Transverse colon (tissue), 4 donors: ENCODE measurements at regions not wholly inside any gene's neighbourhood (a gene's known extent, or its start where the extent isn't known, plus 50 kb on each side); places are given as distances from the start of the nearest gene placed in this dataset.

Experiments used
- DNase-seq: peaks from one replicate; pipeline ENCODE4 v3.0.0-alpha.2; 2019
- H3K27ac ChIP-seq, 4 donors: fragments of 200-600 bp; sonication (generic); 2 replicates each; pipeline ENCODE4 v1.5.1; 2016 to 2018; ENCODE audit warnings: inconsistent platforms in 4 of 4
- H3K27me3 ChIP-seq: fragments of 200-600 bp; sonication (generic); 2 replicates; pipeline ENCODE4 v1.5.1; 2017; ENCODE audit warnings: inconsistent platforms
- H3K36me3 ChIP-seq, 4 donors: fragments of 200-600 bp; sonication (generic); 2 replicates each; pipeline ENCODE4 v1.5.1; 2017 to 2019; ENCODE audit warnings: inconsistent platforms in 4 of 4
- H3K4me1 ChIP-seq, 4 donors: fragments of 200-600 bp; sonication (generic); 2 replicates each; pipeline ENCODE4 v1.5.1; 2017 to 2020; ENCODE audit warnings: inconsistent platforms in 4 of 4
- H3K4me3 ChIP-seq, 4 donors: fragments of 200-600 bp; sonication (generic); 1 replicate in 1 of 4; 2 replicates in 3 of 4; pipeline versions ENCODE4 v1.5.1 to v1.6.1; 2017 to 2019; ENCODE audit warnings: inconsistent platforms in 4 of 4
- H3K9me3 ChIP-seq, 2 donors: fragments of 200-600 bp; sonication (generic); 2 replicates each; pipeline ENCODE4 v1.5.1; 2017 to 2019; ENCODE audit warnings: inconsistent platforms in 2 of 2
- EP300 ChIP-seq: sonication (generic); formaldehyde crosslinking; IDR thresholded peaks from one replicate; pipeline ENCODE4 v1.6.1; 2017; ENCODE audit warnings: antibody characterized with exemption, low read depth
- POLR2A ChIP-seq: fragments of 450-650 bp; IDR thresholded peaks from one replicate; pipeline ENCODE4 v1.6.1; 2016; ENCODE audit warnings: antibody characterized with exemption, mild to moderate bottlenecking, moderate library complexity
- POLR2AphosphoS5 ChIP-seq, 3 donors: sonication (generic); formaldehyde crosslinking; IDR thresholded peaks; one replicate each; pipeline ENCODE4 v1.6.1; 2016; ENCODE audit warnings: antibody characterized with exemption in 3 of 3
- WGBS, 2 donors: methylation state at CpG; one replicate each; pipeline ENCODE4 v1.1.5; 2018; ENCODE audit warnings: low coverage in 1 of 2; 5-methylcytosine and 5-hydroxymethylcytosine counted together
- in situ Hi-C, 4 donors: fragments of 200-750 bp; cut with MboI; loops; one replicate each; pipeline versions ENCODE4 v1.15.0 to v1.15.1; 2017; ENCODE audit warnings: low sequenced_read_pairs in 3 of 4, low pct_ligation_motif_present in 1 of 4, low pct_unique_long_range_greater_than_20kb in 1 of 4
- intact Hi-C: fragments of 100-400 bp; cut with DNase I; formaldehyde crosslinking; loops from one replicate; pipeline ENCODE4 v1.15.1; 2023; ENCODE audit warnings: low total_unique reads
- TF ChIP-seq, protein P1 (sequence below), 5 experiments: fragments of 200-600 bp in 3 of 5; fragments of 450-650 bp in 2 of 5; sonication (generic) in 3 of 5; IDR thresholded peaks; 1 replicate in 2 of 5; 2 replicates in 3 of 5; pipeline ENCODE4 v1.5.1; 2016 to 2017; ENCODE audit warnings: antibody characterized with exemption in 5 of 5, inconsistent platforms in 3 of 5, mild to moderate bottlenecking in 2 of 5, moderate library complexity in 1 of 5

DNA sequence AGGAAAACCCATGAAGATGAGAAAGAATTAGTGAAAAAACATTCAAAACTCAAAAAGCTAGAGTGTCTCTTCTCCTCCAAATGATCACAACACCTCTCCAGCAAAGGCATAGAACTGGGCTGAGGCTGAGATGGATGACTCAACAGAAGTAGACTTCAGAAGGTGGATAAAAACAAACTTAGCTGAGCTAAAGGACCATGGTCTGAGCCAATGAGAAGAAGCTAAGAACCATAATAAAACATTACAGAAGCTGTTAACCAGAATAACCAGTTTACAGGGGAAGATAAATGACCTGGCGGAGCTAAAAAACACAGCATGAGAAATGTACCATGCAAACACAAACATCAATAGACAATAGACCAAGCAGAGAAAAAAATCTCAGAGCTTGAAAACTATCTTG lies 904.1 kb upstream of the MANEA start:
- Histone ChIP-seq H3K9me3 (no peaks in the 10 kb centered on the region), H3K4me3 (no peak overlapping the region), H3K27ac (no peak overlapping the region), H3K4me1 (no peaks in the 10 kb centered on the region), H3K27me3 (no peaks in the 10 kb centered on the region), H3K36me3 (no peaks in the 10 kb centered on the region)
- intact Hi-C loops (no loop called here), in situ Hi-C loops (no loop called here)
- TF ChIP-seq, protein P1, sequence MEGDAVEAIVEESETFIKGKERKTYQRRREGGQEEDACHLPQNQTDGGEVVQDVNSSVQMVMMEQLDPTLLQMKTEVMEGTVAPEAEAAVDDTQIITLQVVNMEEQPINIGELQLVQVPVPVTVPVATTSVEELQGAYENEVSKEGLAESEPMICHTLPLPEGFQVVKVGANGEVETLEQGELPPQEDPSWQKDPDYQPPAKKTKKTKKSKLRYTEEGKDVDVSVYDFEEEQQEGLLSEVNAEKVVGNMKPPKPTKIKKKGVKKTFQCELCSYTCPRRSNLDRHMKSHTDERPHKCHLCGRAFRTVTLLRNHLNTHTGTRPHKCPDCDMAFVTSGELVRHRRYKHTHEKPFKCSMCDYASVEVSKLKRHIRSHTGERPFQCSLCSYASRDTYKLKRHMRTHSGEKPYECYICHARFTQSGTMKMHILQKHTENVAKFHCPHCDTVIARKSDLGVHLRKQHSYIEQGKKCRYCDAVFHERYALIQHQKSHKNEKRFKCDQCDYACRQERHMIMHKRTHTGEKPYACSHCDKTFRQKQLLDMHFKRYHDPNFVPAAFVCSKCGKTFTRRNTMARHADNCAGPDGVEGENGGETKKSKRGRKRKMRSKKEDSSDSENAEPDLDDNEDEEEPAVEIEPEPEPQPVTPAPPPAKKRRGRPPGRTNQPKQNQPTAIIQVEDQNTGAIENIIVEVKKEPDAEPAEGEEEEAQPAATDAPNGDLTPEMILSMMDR (IDR thresholded peaks at IDR 0.05), result no peak
- TF ChIP-seq POLR2A, result no peak
- no peak for TF ChIP-seq EP300
- no peak for TF ChIP-seq POLR2AphosphoS5 (IDR thresholded peaks at IDR 0.05)
- WGBS, 2 donors, result 63 to 64% methylated on average over 1 of the region's 1 CpG
- DNase-seq, result no peak

DNA sequence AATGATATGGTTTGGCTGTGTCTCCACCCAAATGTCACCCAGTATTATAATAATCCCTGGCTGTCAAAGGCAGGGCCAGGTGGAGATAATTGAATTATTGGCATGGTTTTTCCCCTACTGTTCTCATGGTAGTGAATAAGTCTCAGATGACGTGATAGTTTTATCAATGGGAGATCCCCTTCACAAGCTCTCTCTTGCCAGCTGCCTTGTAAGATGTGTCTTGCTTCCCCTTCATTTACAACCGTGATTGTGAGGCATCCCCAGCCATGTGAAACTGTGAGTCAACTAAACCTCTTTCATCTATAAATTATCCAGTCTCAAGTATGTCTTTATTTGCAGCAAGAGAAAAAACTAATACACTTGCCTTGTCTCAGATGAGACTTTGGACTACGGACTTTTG lies 907.3 kb upstream of the MANEA start:
- H3K27me3 ChIP-seq, result no peaks in the 10 kb centered on the region
- H3K27ac ChIP-seq, result no peak overlapping the region
- H3K4me1 ChIP-seq, result no peaks in the 10 kb centered on the region
- no peak overlapping the region for H3K4me3 ChIP-seq
- no peaks in the 10 kb centered on the region for H3K9me3 ChIP-seq
- intact Hi-C loops, result no loop called here
- 33 to 65% methylated on average over 1 to 3 of the region's 3 CpGs for WGBS, 2 donors
- H3K36me3 ChIP-seq, result no peaks in the 10 kb centered on the region
- in situ Hi-C loops, result no loop called here
- DNase-seq, result no peak
- no peak for TF ChIP-seq EP300
- TF ChIP-seq, protein P1 (IDR thresholded peaks at IDR 0.05), result no peak
- TF ChIP-seq POLR2A, result no peak
- no peak for TF ChIP-seq POLR2AphosphoS5 (IDR thresholded peaks at IDR 0.05)

- intact Hi-C loops (no loop called here), in situ Hi-C loops (no loop called here)
- Histone ChIP-seq H3K4me3 (no peak overlapping the region), H3K27me3 (no peaks in the 10 kb centered on the region), H3K27ac (no peak overlapping the region), H3K36me3 (no peaks in the 10 kb centered on the region), H3K9me3 (no peaks in the 10 kb centered on the region), H3K4me1 (no peaks in the 10 kb centered on the region)
- TF ChIP-seq, protein P1 (IDR thresholded peaks at IDR 0.05), result no peak
- TF ChIP-seq EP300, result no peak
- no peak for TF ChIP-seq POLR2A
- no peak for TF ChIP-seq POLR2AphosphoS5 (IDR thresholded peaks at IDR 0.05)
- no peak for DNase-seq
These were observed 908.5 kb upstream of the MANEA start for GRCh38 chr6:94668876-94669275.

DNA sequence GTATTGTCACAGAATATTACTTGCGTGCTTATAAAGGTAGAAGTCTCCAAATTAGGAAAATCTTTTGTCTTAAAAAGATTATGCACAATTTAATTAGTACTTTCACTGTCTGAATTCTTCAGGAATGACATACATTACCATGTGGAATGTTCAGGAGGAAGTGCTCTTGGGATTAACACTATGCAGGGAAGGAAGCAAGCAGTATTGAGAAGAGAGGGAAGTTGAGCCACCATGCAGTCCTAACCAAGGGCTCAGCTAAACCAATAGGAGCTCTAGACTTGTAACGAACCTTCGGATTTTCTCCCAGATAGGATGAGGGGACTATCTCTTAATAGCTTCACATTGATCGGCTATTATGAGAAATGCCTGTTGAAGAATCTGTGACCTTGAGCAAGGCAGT lies 918.4 kb upstream of the MANEA start:
- no peak for DNase-seq
- no peaks in the 10 kb centered on the region for H3K27me3 ChIP-seq
- TF ChIP-seq, protein P1 (IDR thresholded peaks at IDR 0.05), result no peak
- TF ChIP-seq POLR2A (no peak), EP300 (no peak), POLR2AphosphoS5 (IDR thresholded peaks at IDR 0.05) (no peak)
- intact Hi-C loops (no loop called here), in situ Hi-C loops (no loop called here)
- no peak overlapping the region for H3K4me3 ChIP-seq
- 68 to 94% methylated on average over 3 to 4 of the region's 4 CpGs for WGBS, 2 donors
- no peaks in the 10 kb centered on the region for H3K9me3 ChIP-seq
- H3K27ac ChIP-seq, result no peak overlapping the region
- H3K36me3 ChIP-seq, result no peaks in the 10 kb centered on the region
- no peaks in the 10 kb centered on the region for H3K4me1 ChIP-seq
